ENCODE measurements at regions not wholly inside any gene's neighbourhood (a gene's known extent, or its start where the extent isn't known, plus 50 kb on each side); places are given as distances from the start of the nearest gene placed in this dataset.

- no peak for DNase-seq (ENCODE audit: low spot score in 2 of 2)
- H3K9me3 ChIP-seq, result no peaks in the 10 kb centered on the region
- in situ Hi-C loops (cut with MboI; ENCODE audit: low sequenced_read_pairs), result no loop called here
- no peaks in the 10 kb centered on the region for H3K27me3 ChIP-seq (ENCODE audit: low read depth)
- no peaks in the 10 kb centered on the region for H3K36me3 ChIP-seq (replicated peaks)
- no peak overlapping the region for H3K4me3 ChIP-seq
- no peaks in the 10 kb centered on the region for H3K4me1 ChIP-seq
Measured at GRCh38 chr13:72151241-72151640, 284.2 kb upstream of the DACH1 start.

GRCh38 chr13:72150502-72150901 is 283.5 kb upstream of the DACH1 start:
- H3K27me3 ChIP-seq (ENCODE audit: low read depth), result no peaks in the 10 kb centered on the region
- no peak overlapping the region for H3K4me3 ChIP-seq
- no peaks in the 10 kb centered on the region for H3K9me3 ChIP-seq
- in situ Hi-C loops (cut with MboI; ENCODE audit: low sequenced_read_pairs), result no loop called here
- H3K4me1 ChIP-seq, result no peaks in the 10 kb centered on the region
- DNase-seq (ENCODE audit: low spot score in 2 of 2), result no peak
- no peaks in the 10 kb centered on the region for H3K36me3 ChIP-seq (replicated peaks)

- no peaks in the 10 kb centered on the region for H3K4me1 ChIP-seq
- in situ Hi-C loops (cut with MboI; ENCODE audit: low sequenced_read_pairs), result no loop called here
- no peaks in the 10 kb centered on the region for H3K27me3 ChIP-seq (ENCODE audit: low read depth)
- H3K9me3 ChIP-seq, result no peaks in the 10 kb centered on the region
- no peaks in the 10 kb centered on the region for H3K36me3 ChIP-seq (replicated peaks)
- no peak for DNase-seq (ENCODE audit: low spot score in 2 of 2)
- no peak overlapping the region for H3K4me3 ChIP-seq
Measured at GRCh38 chr13:72149701-72150100, 282.7 kb upstream of the DACH1 start.

GRCh38 chr13:72146816-72147215 is 279.8 kb upstream of the DACH1 start:
- in situ Hi-C loops (cut with MboI; ENCODE audit: low sequenced_read_pairs), result no loop called here
- no peaks in the 10 kb centered on the region for H3K36me3 ChIP-seq (replicated peaks)
- H3K4me1 ChIP-seq, result peaks cover 8% of the 10 kb centered on the region
- DNase-seq (ENCODE audit: low spot score in 2 of 2), result no peak
- H3K4me3 ChIP-seq, result no peak overlapping the region
- H3K27me3 ChIP-seq (ENCODE audit: low read depth), result no peaks in the 10 kb centered on the region
- no peaks in the 10 kb centered on the region for H3K9me3 ChIP-seq

- Histone ChIP-seq H3K4me1 (peaks cover 11% of the 10 kb centered on the region), H3K36me3 (replicated peaks) (no peaks in the 10 kb centered on the region), H3K9me3 (no peaks in the 10 kb centered on the region), H3K27me3 (ENCODE audit: low read depth) (no peaks in the 10 kb centered on the region), H3K4me3 (no peak overlapping the region)
- DNase-seq (ENCODE audit: low spot score in 2 of 2), result no peak
- in situ Hi-C loops (cut with MboI; ENCODE audit: low sequenced_read_pairs), result no loop called here
Measured at GRCh38 chr13:72145383-72145782, 278.4 kb upstream of the DACH1 start.

- no peaks in the 10 kb centered on the region for H3K27me3 ChIP-seq (ENCODE audit: low read depth)
- H3K4me3 ChIP-seq, result no peak overlapping the region
- in situ Hi-C loops (cut with MboI; ENCODE audit: low sequenced_read_pairs), result no loop called here
- no peaks in the 10 kb centered on the region for H3K36me3 ChIP-seq (replicated peaks)
- H3K9me3 ChIP-seq, result no peaks in the 10 kb centered on the region
- no peak for DNase-seq (ENCODE audit: low spot score in 2 of 2)
- H3K4me1 ChIP-seq, result peaks cover 11% of the 10 kb centered on the region
Measured at GRCh38 chr13:72144636-72145035, 277.6 kb upstream of the DACH1 start.

- in situ Hi-C loops (cut with MboI; ENCODE audit: low sequenced_read_pairs), result no loop called here
- peak; percentile 60 to 79 for DNase-seq (ENCODE audit: low spot score in 2 of 2)
- no peaks in the 10 kb centered on the region for H3K36me3 ChIP-seq (replicated peaks)
- no peaks in the 10 kb centered on the region for H3K9me3 ChIP-seq
- H3K27me3 ChIP-seq (ENCODE audit: low read depth), result no peaks in the 10 kb centered on the region
- H3K4me1 ChIP-seq, result peaks cover 11% of the 10 kb centered on the region
- H3K4me3 ChIP-seq, result no peak overlapping the region
Measured at GRCh38 chr13:72141855-72142519, 275.0 kb upstream of the DACH1 start.

- Histone ChIP-seq H3K36me3 (replicated peaks) (no peaks in the 10 kb centered on the region), H3K27me3 (ENCODE audit: low read depth) (no peaks in the 10 kb centered on the region), H3K4me1 (peaks cover 11% of the 10 kb centered on the region), H3K4me3 (no peak overlapping the region), H3K9me3 (no peaks in the 10 kb centered on the region)
- in situ Hi-C loops (cut with MboI; ENCODE audit: low sequenced_read_pairs), result no loop called here
- no peak for DNase-seq (ENCODE audit: low spot score in 2 of 2)
Measured at GRCh38 chr13:72139192-72139591, 272.2 kb upstream of the DACH1 start.

- in situ Hi-C loops (cut with MboI; ENCODE audit: low sequenced_read_pairs), result no loop called here
- Histone ChIP-seq H3K27me3 (ENCODE audit: low read depth) (no peaks in the 10 kb centered on the region), H3K4me1 (peaks cover 3% of the 10 kb centered on the region; the same call in 1 of the 2 replicates), H3K4me3 (no peak overlapping the region), H3K9me3 (no peaks in the 10 kb centered on the region), H3K36me3 (replicated peaks) (no peaks in the 10 kb centered on the region)
- no peak for DNase-seq (ENCODE audit: low spot score in 2 of 2)
Measured at GRCh38 chr13:72132075-72132474, 265.1 kb upstream of the DACH1 start.

- Histone ChIP-seq H3K36me3 (replicated peaks) (no peaks in the 10 kb centered on the region), H3K9me3 (no peaks in the 10 kb centered on the region)
- in situ Hi-C loops (cut with MboI; ENCODE audit: low sequenced_read_pairs), result no loop called here
Measured at GRCh38 chr13:72129117-72129516, 262.1 kb upstream of the DACH1 start.

GRCh38 chr13:72127031-72127430 is 260.0 kb upstream of the DACH1 start:
- Histone ChIP-seq H3K4me1 (peaks cover 14% of the 10 kb centered on the region), H3K36me3 (replicated peaks) (no peaks in the 10 kb centered on the region), H3K9me3 (no peaks in the 10 kb centered on the region), H3K4me3 (no peak overlapping the region), H3K27me3 (ENCODE audit: low read depth) (no peaks in the 10 kb centered on the region)
- no peak for DNase-seq (ENCODE audit: low spot score in 2 of 2)
- in situ Hi-C loops (cut with MboI; ENCODE audit: low sequenced_read_pairs), result no loop called here

More at GRCh38 chr13:72129117-72129516, 262.1 kb upstream of the DACH1 start:
- Histone ChIP-seq H3K4me1 (peaks cover 3% of the 10 kb centered on the region; the same call in 1 of the 2 replicates), H3K27me3 (ENCODE audit: low read depth) (no peaks in the 10 kb centered on the region), H3K4me3 (no peak overlapping the region)
- no peak for DNase-seq (ENCODE audit: low spot score in 2 of 2)

GRCh38 chr13:72126424-72126823 is 259.4 kb upstream of the DACH1 start:
- DNase-seq (ENCODE audit: low spot score in 2 of 2), result no peak
- Histone ChIP-seq H3K27me3 (ENCODE audit: low read depth) (no peaks in the 10 kb centered on the region), H3K4me1 (peaks cover 16% of the 10 kb centered on the region), H3K4me3 (no peak overlapping the region), H3K9me3 (no peaks in the 10 kb centered on the region), H3K36me3 (replicated peaks) (no peaks in the 10 kb centered on the region)
- in situ Hi-C loops (cut with MboI; ENCODE audit: low sequenced_read_pairs), result no loop called here

GRCh38 chr13:72125561-72125960 is 258.6 kb upstream of the DACH1 start:
- H3K4me3 ChIP-seq, result no peak overlapping the region
- H3K4me1 ChIP-seq, result peaks cover 24% of the 10 kb centered on the region
- H3K36me3 ChIP-seq (replicated peaks), result no peaks in the 10 kb centered on the region
- no peak for DNase-seq (ENCODE audit: low spot score in 2 of 2)
- H3K9me3 ChIP-seq, result no peaks in the 10 kb centered on the region
- H3K27me3 ChIP-seq (ENCODE audit: low read depth), result no peaks in the 10 kb centered on the region
- in situ Hi-C loops (cut with MboI; ENCODE audit: low sequenced_read_pairs), result no loop called here

- Histone ChIP-seq H3K4me1 (peaks cover 29% of the 10 kb centered on the region), H3K9me3 (no peaks in the 10 kb centered on the region), H3K4me3 (no peak overlapping the region), H3K27me3 (ENCODE audit: low read depth) (no peaks in the 10 kb centered on the region), H3K36me3 (replicated peaks) (no peaks in the 10 kb centered on the region)
- in situ Hi-C loops (cut with MboI; ENCODE audit: low sequenced_read_pairs), result no loop called here
- peak in 1 of 2 experiments; percentile 61 for DNase-seq (ENCODE audit: low spot score in 2 of 2)
Measured at GRCh38 chr13:72122661-72123255, 255.8 kb upstream of the DACH1 start.

All from HAP-1 (cell line).